ENCODE measurements at regions not wholly inside any gene's neighbourhood (a gene's known extent, or its start where the extent isn't known, plus 50 kb on each side); places are given as distances from the start of the nearest gene placed in this dataset.
A peak's percentile ranks its signal among the peaks of the same experiment; 100 is the strongest.

GRCh38 chr7:52285689-52286088, 749.7 kb upstream of the POM121L12 start:
- no peak overlapping the region for H4K8ac ChIP-seq (ENCODE audit: extremely low read depth, insufficient read depth, low read length)
- H2BK20ac ChIP-seq (ENCODE audit: low read length): no peak overlapping the region
- no peak overlapping the region for H3K9ac ChIP-seq (replicated peaks in 1 of 4; ENCODE audit: extremely low read depth in 1 of 4, low read depth in 3 of 4, low read length in 3 of 4)
- H4K5ac ChIP-seq (ENCODE audit: insufficient read length, low read depth, low read length): no peak overlapping the region
- no peak overlapping the region for H3K27ac ChIP-seq (ENCODE audit: low read depth, low read length)
- H3K79me1 ChIP-seq (ENCODE audit: low read depth, low read length): no peaks in the 10 kb centered on the region
- no peak overlapping the region for H2BK15ac ChIP-seq (ENCODE audit: low read length)
- H3K56ac ChIP-seq (replicated peaks; ENCODE audit: insufficient read length, low read depth, low read length): no peak overlapping the region
- H3K14ac ChIP-seq (ENCODE audit: insufficient read length): no peak overlapping the region
- H3K23me2 ChIP-seq (ENCODE audit: low read depth, low read length): no peaks in the 10 kb centered on the region
- no peak overlapping the region for H3K18ac ChIP-seq (ENCODE audit: extremely low read depth, low read length)
- no peak overlapping the region for H2BK12ac ChIP-seq (ENCODE audit: low read depth, low read length)
- FAIRE-seq (no peak), DNase-seq (ENCODE audit: low read depth in 1 of 2, low spot score in 2 of 2) (no peak)
- H3K4me1 ChIP-seq (replicated peaks in 1 of 4; ENCODE audit: control insufficient read depth in 3 of 4, insufficient read depth in 4 of 4, low read length in 3 of 4): no peaks in the 10 kb centered on the region
- no peaks in the 10 kb centered on the region for H3K79me2 ChIP-seq (ENCODE audit: control insufficient read depth in 1 of 2, insufficient read depth in 2 of 2, low read length in 2 of 2)
- H3K23ac ChIP-seq (ENCODE audit: insufficient read length): no peak overlapping the region
- H3K4ac ChIP-seq (replicated peaks; ENCODE audit: insufficient read length, low read depth, low read length): no peak overlapping the region
- 91% methylated on average over 2 of the region's 2 CpGs; no CpG with 5 or more reads in 1 of the 2 experiments for WGBS, 2 experiments (ENCODE audit: extremely low coverage in 1 of 2, insufficient coverage in 1 of 2, insufficient read length in 1 of 2, insufficient replicate concordance in 2 of 2, low coverage in 1 of 2, low lambda C conversion rate in 2 of 2, missing lambda C conversion rate in 1 of 2)
- H3K36me3 ChIP-seq (ENCODE audit: control insufficient read depth in 2 of 4, insufficient read depth in 4 of 4, low read length in 3 of 4): no peaks in the 10 kb centered on the region
- no peaks in the 10 kb centered on the region for H4K20me1 ChIP-seq (replicated peaks in 1 of 2; ENCODE audit: control insufficient read depth in 1 of 2, insufficient read depth in 2 of 2, low read length in 2 of 2)
- H2BK120ac ChIP-seq (replicated peaks; ENCODE audit: low read depth, low read length): no peak overlapping the region
- ChIA-PET CTCF (ENCODE audit: partially characterized antibody) (no interaction called here), POLR2A (ENCODE audit: partially characterized antibody) (no interaction called here)
- H3K4me3 ChIP-seq (ENCODE audit: extremely low read depth in 1 of 4, insufficient read depth in 2 of 4, low read depth in 3 of 4, low read length in 4 of 4): no peak overlapping the region
- H3K27me3 ChIP-seq (replicated peaks in 1 of 4; ENCODE audit: control insufficient read depth in 3 of 4, extremely low read depth in 1 of 4, insufficient read depth in 3 of 4, low read length in 3 of 4): no peaks in the 10 kb centered on the region
- H2AFZ ChIP-seq (ENCODE audit: low read length): peak overlapping the region; percentile 35; the same call in 1 of the 2 replicates
- no peak overlapping the region for H2BK5ac ChIP-seq (ENCODE audit: low read depth, low read length)
- H3K9me3 ChIP-seq (ENCODE audit: insufficient read depth in 2 of 2, low read depth in 1 of 2, low read length in 1 of 2): no peaks in the 10 kb centered on the region
- H4K91ac ChIP-seq (replicated peaks; ENCODE audit: insufficient read length, low read length): no peak overlapping the region
- TF ChIP-seq MAX (IDR thresholded peaks at IDR 0.05) (no peak), POU5F1 (IDR thresholded peaks at IDR 0.05; ENCODE audit: low read depth, low read length) (no peak), SIRT6 (IDR thresholded peaks at IDR 0.05; ENCODE audit: low read length) (no peak), EZH2 (IDR thresholded peaks at IDR 0.05; ENCODE audit: low read depth, low read length, severe bottlenecking) (no peak), RAD21 (IDR thresholded peaks at IDR 0.05 in 1 of 2, conservative IDR thresholded peaks at IDR 0.05 in 1 of 2; ENCODE audit: low read depth in 2 of 2, low read length in 2 of 2) (no peak), CBX5 (IDR thresholded peaks at IDR 0.05; ENCODE audit: low read depth, low read length) (no peak), KDM1A (IDR thresholded peaks at IDR 0.05; ENCODE audit: borderline replicate concordance, low read length) (no peak), RXRA (IDR thresholded peaks at IDR 0.05; ENCODE audit: insufficient read depth, low read depth, low read length) (no peak), PHF8 (conservative IDR thresholded peaks at IDR 0.05; ENCODE audit: low read depth, low read length) (no peak)
- no peak overlapping the region for H3K4me2 ChIP-seq (ENCODE audit: insufficient read depth in 1 of 2, low read depth in 2 of 2, low read length in 2 of 2)
- no peak overlapping the region for H2AK5ac ChIP-seq (ENCODE audit: low read depth, low read length)

All from H1 (cell line).